WTC11 (cell line): ENCODE measurements at regions not wholly inside any gene's neighbourhood (a gene's known extent, or its start where the extent isn't known, plus 50 kb on each side); places are given as distances from the start of the nearest gene placed in this dataset.

ENCODE experiments used
- ATAC-seq: fragments of 200-7000 bp; cut with Tn5 transposase; 2 replicates; pipeline ENCODE4 v1.10.0; 2021; ENCODE audit warnings: mild to moderate bottlenecking, moderate library complexity
- CTCF ChIA-PET: fragments of 300-600 bp; sonication (Branson Sonifier 250); formaldehyde crosslinking; loops from one replicate; lab custom pipeline; 2021; ENCODE audit warnings: antibody characterized with exemption; lab: Charles Lee
- POLR2A ChIA-PET: fragments of 350-600 bp; sonication (Branson Sonifier 250); formaldehyde crosslinking; loops from one replicate; lab custom pipeline; 2021; ENCODE audit warnings: antibody characterized with exemption; lab: Charles Lee
- DNase-seq: peaks from one replicate; pipeline ENCODE4 v3.0.0; 2021; ENCODE audit warnings: low spot score
- H3K27ac Mint-ChIP-seq: 2 replicates; pipeline ENCODE4 v1.8.0; 2021; ENCODE audit warnings: mixed read lengths
- H3K27me3 Mint-ChIP-seq: 2 replicates; pipeline ENCODE4 v1.8.0; 2021; ENCODE audit warnings: low read depth, mild to moderate bottlenecking, moderate library complexity, mixed read lengths
- H3K36me3 Mint-ChIP-seq: 2 replicates; pipeline ENCODE4 v1.8.0; 2021; ENCODE audit warnings: mixed read lengths
- H3K4me1 Mint-ChIP-seq: 2 replicates; pipeline ENCODE4 v1.8.0; 2022; ENCODE audit warnings: mixed read lengths
- H3K4me3 Mint-ChIP-seq: 2 replicates; pipeline ENCODE4 v1.8.0; 2021; ENCODE audit warnings: mild to moderate bottlenecking, moderate library complexity, mixed read lengths
- H3K9me3 Mint-ChIP-seq: 2 replicates; pipeline ENCODE4 v1.8.0; 2021; ENCODE audit warnings: mixed read lengths
- ATF1 ChIP-seq: sonication (generic); formaldehyde crosslinking; IDR thresholded peaks from 2 replicates; pipeline ENCODE4 v1.8.1; 2023; ENCODE audit warnings: mild to moderate bottlenecking, moderate library complexity, missing genetic modification reagents
- CBFB ChIP-seq: sonication (generic); formaldehyde crosslinking; IDR thresholded peaks from 2 replicates; pipeline ENCODE4 v1.8.1; 2022; ENCODE audit warnings: mild to moderate bottlenecking, low read depth, missing genetic modification reagents
- ELF4 ChIP-seq: sonication (generic); formaldehyde crosslinking; IDR thresholded peaks from 2 replicates; pipeline ENCODE4 v1.8.1; 2022; ENCODE audit warnings: low read depth, mild to moderate bottlenecking, moderate library complexity, missing genetic modification reagents
- ESRRA ChIP-seq: sonication (generic); formaldehyde crosslinking; IDR thresholded peaks from 2 replicates; pipeline ENCODE4 v1.8.1; 2022; ENCODE audit warnings: mild to moderate bottlenecking, missing genetic modification reagents, borderline replicate concordance
- GABPB1 ChIP-seq: sonication (generic); formaldehyde crosslinking; IDR thresholded peaks from 2 replicates; pipeline ENCODE4 v1.8.1; 2023; ENCODE audit warnings: mild to moderate bottlenecking, missing genetic modification reagents
- JAZF1 ChIP-seq: fragments of 250-450 bp; sonication (Bioruptor Pico); IDR thresholded peaks from 2 replicates; pipeline ENCODE4 v1.9.0; 2021; ENCODE audit warnings: moderate library complexity, mild to moderate bottlenecking, inconsistent platforms
- MXD4 ChIP-seq: fragments of 250-450 bp; sonication (Bioruptor Pico); IDR thresholded peaks from 2 replicates; pipeline ENCODE4 v1.8.0; 2021; ENCODE audit warnings: mild to moderate bottlenecking, moderate library complexity, borderline replicate concordance
- MYBL2 ChIP-seq: sonication (generic); formaldehyde crosslinking; IDR thresholded peaks from 2 replicates; pipeline ENCODE4 v1.8.1; 2023; ENCODE audit warnings: mild to moderate bottlenecking, moderate library complexity, missing genetic modification reagents
- NR2C2 ChIP-seq: sonication (generic); formaldehyde crosslinking; IDR thresholded peaks from 2 replicates; pipeline ENCODE4 v1.8.0; 2022; ENCODE audit warnings: mild to moderate bottlenecking, missing genetic modification reagents
- NR3C1 ChIP-seq: sonication (generic); formaldehyde crosslinking; conservative IDR thresholded peaks from 2 replicates; pipeline ENCODE4 v1.8.1; 2023; ENCODE audit warnings: low read depth, mild to moderate bottlenecking, missing genetic modification reagents
- OVOL2 ChIP-seq: fragments of 250-450 bp; sonication (Bioruptor Pico); IDR thresholded peaks from 2 replicates; pipeline ENCODE4 v1.9.0; 2021; ENCODE audit warnings: mild to moderate bottlenecking, borderline replicate concordance
- TEAD4 ChIP-seq: sonication (generic); formaldehyde crosslinking; IDR thresholded peaks from 2 replicates; pipeline ENCODE4 v1.8.0; 2022; ENCODE audit warnings: mild to moderate bottlenecking, missing genetic modification reagents
- TP53 ChIP-seq: sonication (generic); formaldehyde crosslinking; IDR thresholded peaks from 2 replicates; pipeline ENCODE4 v1.8.1; 2023; ENCODE audit warnings: mild to moderate bottlenecking, missing genetic modification reagents
- ZNF121 ChIP-seq: sonication (generic); formaldehyde crosslinking; IDR thresholded peaks from 2 replicates; pipeline ENCODE4 v1.8.0; 2023; ENCODE audit warnings: missing genetic modification reagents
- ZNF138 ChIP-seq: sonication (generic); formaldehyde crosslinking; conservative IDR thresholded peaks from 2 replicates; pipeline ENCODE4 v1.8.1; 2022; ENCODE audit warnings: mild to moderate bottlenecking, moderate library complexity, missing genetic modification reagents
- ZNF423 ChIP-seq: fragments of 250-450 bp; sonication (Bioruptor Pico); IDR thresholded peaks from 2 replicates; pipeline ENCODE4 v2.1.2; 2022; ENCODE audit warnings: mild to moderate bottlenecking, moderate library complexity
- TF ChIP-seq, protein P1 (sequence below): sonication (generic); formaldehyde crosslinking; IDR thresholded peaks from 2 replicates; pipeline ENCODE4 v1.8.0; 2022; ENCODE audit warnings: mild to moderate bottlenecking, missing genetic modification reagents
- TF ChIP-seq, protein P2 (sequence below): fragments of 250-450 bp; sonication (Bioruptor Pico); IDR thresholded peaks from 2 replicates; pipeline ENCODE4 v1.9.0; 2021; ENCODE audit warnings: mild to moderate bottlenecking
- TF ChIP-seq, protein P3 (sequence below): sonication (generic); formaldehyde crosslinking; IDR thresholded peaks from 2 replicates; pipeline ENCODE4 v1.8.0; 2023; ENCODE audit warnings: mild to moderate bottlenecking, missing genetic modification reagents
- TF ChIP-seq, protein P4 (sequence below): sonication (generic); formaldehyde crosslinking; IDR thresholded peaks from 2 replicates; pipeline ENCODE4 v1.8.0; 2022; ENCODE audit warnings: mild to moderate bottlenecking, missing genetic modification reagents
- TF ChIP-seq, protein P5 (sequence below): sonication (generic); formaldehyde crosslinking; IDR thresholded peaks from 2 replicates; pipeline ENCODE4 v1.8.0; 2023; ENCODE audit warnings: missing genetic modification reagents

DNA sequence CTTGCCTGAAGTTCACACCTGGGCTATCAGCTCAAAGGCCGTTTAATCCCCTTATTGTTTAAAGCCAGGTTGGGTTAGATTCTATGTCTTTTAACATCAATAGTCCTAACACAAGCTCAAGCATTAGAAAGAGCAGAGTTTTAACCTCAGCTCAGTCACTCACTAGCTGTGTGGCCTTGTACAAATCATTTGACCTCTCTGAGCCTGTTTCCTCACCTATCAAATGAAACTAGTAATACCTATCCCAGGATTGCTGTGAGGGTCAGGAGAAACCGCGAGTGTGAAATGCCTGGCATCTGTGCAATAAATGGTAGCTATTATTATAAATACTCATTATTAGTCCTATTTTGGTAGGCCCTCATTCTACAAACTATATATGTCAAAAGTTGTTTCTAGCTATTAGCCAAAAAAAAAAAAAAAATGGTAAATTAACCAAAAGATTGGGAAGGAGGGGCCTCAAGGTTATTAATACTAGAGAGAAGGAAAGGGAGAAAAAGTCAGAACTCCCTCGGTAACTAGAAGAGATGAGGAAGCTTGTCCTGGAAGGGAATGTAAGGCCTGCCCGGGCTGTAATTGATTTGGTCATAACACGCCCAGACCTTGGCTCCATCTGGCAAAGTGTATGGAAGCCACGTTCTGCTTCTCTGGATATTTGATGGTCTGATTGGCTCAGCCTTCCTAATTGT lies 510.5 kb upstream of the PROK2 start:
- no peaks in the 10 kb centered on the region for H3K27me3 Mint-ChIP-seq
- no peak for TF ChIP-seq MXD4 (CRISPR knock-in tag)
- TF ChIP-seq NR3C1 (CRISPR knock-in tag): no peak
- TF ChIP-seq TP53 (CRISPR knock-in tag): no peak
- no peak for TF ChIP-seq NR2C2 (CRISPR knock-in tag)
- TF ChIP-seq ATF1 (CRISPR knock-in tag): no peak
- no peak for TF ChIP-seq GABPB1 (CRISPR knock-in tag)
- TF ChIP-seq, protein P1, sequence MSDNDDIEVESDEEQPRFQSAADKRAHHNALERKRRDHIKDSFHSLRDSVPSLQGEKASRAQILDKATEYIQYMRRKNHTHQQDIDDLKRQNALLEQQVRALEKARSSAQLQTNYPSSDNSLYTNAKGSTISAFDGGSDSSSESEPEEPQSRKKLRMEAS (CRISPR knock-in tag): no peak
- TF ChIP-seq, protein P2, sequence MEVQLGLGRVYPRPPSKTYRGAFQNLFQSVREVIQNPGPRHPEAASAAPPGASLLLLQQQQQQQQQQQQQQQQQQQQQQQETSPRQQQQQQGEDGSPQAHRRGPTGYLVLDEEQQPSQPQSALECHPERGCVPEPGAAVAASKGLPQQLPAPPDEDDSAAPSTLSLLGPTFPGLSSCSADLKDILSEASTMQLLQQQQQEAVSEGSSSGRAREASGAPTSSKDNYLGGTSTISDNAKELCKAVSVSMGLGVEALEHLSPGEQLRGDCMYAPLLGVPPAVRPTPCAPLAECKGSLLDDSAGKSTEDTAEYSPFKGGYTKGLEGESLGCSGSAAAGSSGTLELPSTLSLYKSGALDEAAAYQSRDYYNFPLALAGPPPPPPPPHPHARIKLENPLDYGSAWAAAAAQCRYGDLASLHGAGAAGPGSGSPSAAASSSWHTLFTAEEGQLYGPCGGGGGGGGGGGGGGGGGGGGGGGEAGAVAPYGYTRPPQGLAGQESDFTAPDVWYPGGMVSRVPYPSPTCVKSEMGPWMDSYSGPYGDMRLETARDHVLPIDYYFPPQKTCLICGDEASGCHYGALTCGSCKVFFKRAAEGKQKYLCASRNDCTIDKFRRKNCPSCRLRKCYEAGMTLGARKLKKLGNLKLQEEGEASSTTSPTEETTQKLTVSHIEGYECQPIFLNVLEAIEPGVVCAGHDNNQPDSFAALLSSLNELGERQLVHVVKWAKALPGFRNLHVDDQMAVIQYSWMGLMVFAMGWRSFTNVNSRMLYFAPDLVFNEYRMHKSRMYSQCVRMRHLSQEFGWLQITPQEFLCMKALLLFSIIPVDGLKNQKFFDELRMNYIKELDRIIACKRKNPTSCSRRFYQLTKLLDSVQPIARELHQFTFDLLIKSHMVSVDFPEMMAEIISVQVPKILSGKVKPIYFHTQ (CRISPR knock-in tag): no peak
- no peak for TF ChIP-seq ELF4 (CRISPR knock-in tag)
- TF ChIP-seq MYBL2 (CRISPR knock-in tag): no peak
- TF ChIP-seq, protein P3, sequence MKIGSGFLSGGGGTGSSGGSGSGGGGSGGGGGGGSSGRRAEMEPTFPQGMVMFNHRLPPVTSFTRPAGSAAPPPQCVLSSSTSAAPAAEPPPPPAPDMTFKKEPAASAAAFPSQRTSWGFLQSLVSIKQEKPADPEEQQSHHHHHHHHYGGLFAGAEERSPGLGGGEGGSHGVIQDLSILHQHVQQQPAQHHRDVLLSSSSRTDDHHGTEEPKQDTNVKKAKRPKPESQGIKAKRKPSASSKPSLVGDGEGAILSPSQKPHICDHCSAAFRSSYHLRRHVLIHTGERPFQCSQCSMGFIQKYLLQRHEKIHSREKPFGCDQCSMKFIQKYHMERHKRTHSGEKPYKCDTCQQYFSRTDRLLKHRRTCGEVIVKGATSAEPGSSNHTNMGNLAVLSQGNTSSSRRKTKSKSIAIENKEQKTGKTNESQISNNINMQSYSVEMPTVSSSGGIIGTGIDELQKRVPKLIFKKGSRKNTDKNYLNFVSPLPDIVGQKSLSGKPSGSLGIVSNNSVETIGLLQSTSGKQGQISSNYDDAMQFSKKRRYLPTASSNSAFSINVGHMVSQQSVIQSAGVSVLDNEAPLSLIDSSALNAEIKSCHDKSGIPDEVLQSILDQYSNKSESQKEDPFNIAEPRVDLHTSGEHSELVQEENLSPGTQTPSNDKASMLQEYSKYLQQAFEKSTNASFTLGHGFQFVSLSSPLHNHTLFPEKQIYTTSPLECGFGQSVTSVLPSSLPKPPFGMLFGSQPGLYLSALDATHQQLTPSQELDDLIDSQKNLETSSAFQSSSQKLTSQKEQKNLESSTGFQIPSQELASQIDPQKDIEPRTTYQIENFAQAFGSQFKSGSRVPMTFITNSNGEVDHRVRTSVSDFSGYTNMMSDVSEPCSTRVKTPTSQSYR (CRISPR knock-in tag): no peak
- no peak for TF ChIP-seq OVOL2 (CRISPR knock-in tag)
- no peak for TF ChIP-seq ZNF121
- TF ChIP-seq CBFB: no peak
- TF ChIP-seq, all 79 proteins: peak for 0
- Mint-ChIP-seq H3K36me3 (no peaks in the 10 kb centered on the region), H3K4me3 (no peak overlapping the region), H3K27ac (no peak overlapping the region), H3K4me1 (peaks cover 22% of the 10 kb centered on the region), H3K9me3 (peaks cover 7% of the 10 kb centered on the region; the same call in 1 of the 2 replicates)
- no peak for ATAC-seq
- CTCF ChIA-PET: interaction anchor here (0.7 kb wide), 1 partner anchor 30 kb away, joined by 3 read pairs; no protein-coding TSS in a partner anchor
- no peak for DNase-seq
- POLR2A ChIA-PET: no interaction called here

DNA sequence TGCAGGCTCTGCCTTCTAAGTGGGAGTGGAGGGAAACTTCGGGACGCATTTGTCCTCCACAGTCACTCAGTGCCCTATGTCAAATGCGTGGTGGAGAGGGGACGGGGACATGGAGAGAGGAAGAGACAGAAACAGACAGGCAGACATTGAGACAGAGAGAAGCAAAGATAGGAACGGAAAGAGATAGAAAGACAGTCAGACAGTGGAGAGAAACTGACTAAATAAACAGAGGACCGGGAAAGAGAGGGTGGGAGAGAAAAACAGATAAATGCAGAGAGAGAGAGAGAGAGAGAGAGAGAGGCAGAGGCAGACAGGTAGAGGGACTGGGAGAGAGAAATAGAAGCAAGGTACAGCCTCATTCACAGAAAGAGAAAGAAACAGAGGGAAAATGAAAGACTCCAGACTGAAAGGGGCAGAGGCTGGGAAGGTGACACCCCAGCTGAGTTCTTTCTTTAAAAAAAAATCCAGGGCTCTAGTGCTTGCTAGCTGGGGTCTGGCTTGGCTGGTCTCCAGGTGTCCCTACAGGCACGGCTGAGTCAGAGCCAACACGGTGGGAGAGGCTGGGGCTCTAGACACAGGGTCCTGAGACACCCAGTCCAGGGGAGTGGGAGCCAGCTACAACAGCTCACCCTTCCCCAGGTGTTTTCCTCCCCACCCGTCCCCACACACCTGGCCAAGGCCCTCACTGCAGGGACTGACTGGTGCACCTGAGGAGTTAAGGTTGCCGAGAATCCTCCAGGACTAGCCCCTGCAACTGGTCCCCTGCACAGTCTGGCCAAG lies 506.1 kb upstream of the PROK2 start:
- no peak overlapping the region for H3K27ac Mint-ChIP-seq
- POLR2A ChIA-PET: no interaction called here
- 0 out of 2 replicates have a peak, but pooled peaks cover 3% of the 10 kb centered on the region for H3K4me1 Mint-ChIP-seq
- TF ChIP-seq NR2C2 (CRISPR knock-in tag): no peak
- TF ChIP-seq ZNF138 (CRISPR knock-in tag): no peak
- no peak for TF ChIP-seq ZNF423 (CRISPR knock-in tag)
- no peak for TF ChIP-seq ESRRA (CRISPR knock-in tag)
- TF ChIP-seq, protein P4, sequence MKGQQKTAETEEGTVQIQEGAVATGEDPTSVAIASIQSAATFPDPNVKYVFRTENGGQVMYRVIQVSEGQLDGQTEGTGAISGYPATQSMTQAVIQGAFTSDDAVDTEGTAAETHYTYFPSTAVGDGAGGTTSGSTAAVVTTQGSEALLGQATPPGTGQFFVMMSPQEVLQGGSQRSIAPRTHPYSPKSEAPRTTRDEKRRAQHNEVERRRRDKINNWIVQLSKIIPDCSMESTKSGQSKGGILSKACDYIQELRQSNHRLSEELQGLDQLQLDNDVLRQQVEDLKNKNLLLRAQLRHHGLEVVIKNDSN (CRISPR knock-in tag): no peak
- TF ChIP-seq TP53 (CRISPR knock-in tag): no peak
- no peak for TF ChIP-seq TEAD4
- TF ChIP-seq, protein P1 (CRISPR knock-in tag): no peak
- TF ChIP-seq, protein P5, sequence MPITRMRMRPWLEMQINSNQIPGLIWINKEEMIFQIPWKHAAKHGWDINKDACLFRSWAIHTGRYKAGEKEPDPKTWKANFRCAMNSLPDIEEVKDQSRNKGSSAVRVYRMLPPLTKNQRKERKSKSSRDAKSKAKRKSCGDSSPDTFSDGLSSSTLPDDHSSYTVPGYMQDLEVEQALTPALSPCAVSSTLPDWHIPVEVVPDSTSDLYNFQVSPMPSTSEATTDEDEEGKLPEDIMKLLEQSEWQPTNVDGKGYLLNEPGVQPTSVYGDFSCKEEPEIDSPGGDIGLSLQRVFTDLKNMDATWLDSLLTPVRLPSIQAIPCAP (CRISPR knock-in tag): no peak
- no peak for TF ChIP-seq GABPB1 (CRISPR knock-in tag)
- TF ChIP-seq MYBL2 (CRISPR knock-in tag): no peak
- TF ChIP-seq JAZF1 (CRISPR knock-in tag): no peak
- TF ChIP-seq MXD4 (CRISPR knock-in tag): no peak

More for the DNA sequence above, 506.1 kb upstream of the PROK2 start:
- H3K27me3 Mint-ChIP-seq: no peaks in the 10 kb centered on the region
- H3K9me3 Mint-ChIP-seq: no peaks in the 10 kb centered on the region
- no peaks in the 10 kb centered on the region for H3K36me3 Mint-ChIP-seq
- DNase-seq (no peak), ATAC-seq (peak; percentile 47)
- CTCF ChIA-PET: interaction anchor here (1.1 kb wide), 1 partner anchor 118 kb away, joined by 3 read pairs; no protein-coding TSS in a partner anchor
- no peak overlapping the region for H3K4me3 Mint-ChIP-seq
